Neuronal stem cell (in vitro differentiated cells): ENCODE measurements at regions not wholly inside any gene's neighbourhood (a gene's known extent, or its start where the extent isn't known, plus 50 kb on each side); places are given as distances from the start of the nearest gene placed in this dataset.

ENCODE experiments used
- DNase-seq: peaks from one replicate; pipeline ENCODE4 v3.0.0-alpha.2; 2013; ENCODE audit warnings: low spot score
- H2AFZ ChIP-seq: one replicate; pipeline ENCODE4 v1.6.1; 2013; ENCODE audit warnings: mild to moderate bottlenecking, low read length, inconsistent platforms
- H2AK5ac ChIP-seq: 2 replicates; pipeline ENCODE4 v1.6.1; 2013; ENCODE audit warnings: low read depth, mild to moderate bottlenecking, inconsistent platforms, low read length, moderate library complexity, mixed read lengths
- H2BK120ac ChIP-seq: 2 replicates; pipeline ENCODE4 v1.6.1; 2013; ENCODE audit warnings: low read depth, mild to moderate bottlenecking, inconsistent platforms, low read length, moderate library complexity, mixed read lengths
- H2BK12ac ChIP-seq: one replicate; pipeline ENCODE4 v1.6.1; 2013; ENCODE audit warnings: low read length, inconsistent platforms
- H2BK15ac ChIP-seq: 2 replicates; pipeline ENCODE4 v1.6.1; 2013; ENCODE audit warnings: mild to moderate bottlenecking, low read length, inconsistent platforms, mixed read lengths
- H2BK5ac ChIP-seq: one replicate; pipeline ENCODE4 v1.6.1; 2013; ENCODE audit warnings: inconsistent platforms, mild to moderate bottlenecking, low read length, moderate library complexity
- H3K14ac ChIP-seq: one replicate; pipeline ENCODE4 v1.6.1; 2013; ENCODE audit warnings: low read length, inconsistent platforms
- H3K18ac ChIP-seq: 2 replicates; pipeline ENCODE4 v1.6.1; 2013; ENCODE audit warnings: low read length, inconsistent platforms
- H3K23ac ChIP-seq: 2 replicates; pipeline ENCODE4 v1.6.1; 2013; ENCODE audit warnings: low read depth, mild to moderate bottlenecking, mixed read lengths, low read length, inconsistent platforms; ENCODE audit not compliant: poor library complexity
- H3K27ac ChIP-seq: replicated peaks from 3 replicates; pipeline ENCODE4 v1.5.1; 2013; ENCODE audit warnings: low read length, inconsistent platforms
- H3K27me3 ChIP-seq, 3 experiments: 2 replicates each; pipeline ENCODE4 v1.6.1; 2013; ENCODE audit warnings: low read length in 3 of 3, mild to moderate bottlenecking in 2 of 3, inconsistent platforms in 1 of 3, low read depth in 1 of 3, mixed read lengths in 1 of 3, moderate library complexity in 1 of 3; ENCODE audit not compliant: control insufficient read depth in 3 of 3, insufficient read depth in 3 of 3
- H3K36me3 ChIP-seq, 2 donors: replicated peaks in 1 of 2; 2 replicates each; pipeline ENCODE4 v1.6.1; 2013; ENCODE audit warnings: low read length in 2 of 2; ENCODE audit not compliant: control insufficient read depth in 2 of 2, insufficient read depth in 2 of 2
- H3K4ac ChIP-seq: 2 replicates; pipeline ENCODE4 v1.6.1; 2013; ENCODE audit warnings: inconsistent platforms, mild to moderate bottlenecking, low read length, moderate library complexity
- H3K4me1 ChIP-seq, 2 donors: 1 replicate in 1 of 2; 2 replicates in 1 of 2; pipeline ENCODE4 v1.6.1; 2013; ENCODE audit warnings: low read length in 2 of 2, low read depth in 1 of 2; ENCODE audit not compliant: control insufficient read depth in 2 of 2, insufficient read depth in 1 of 2
- H3K4me2 ChIP-seq: one replicate; pipeline ENCODE4 v1.6.1; 2013; ENCODE audit warnings: mild to moderate bottlenecking, low read length, inconsistent platforms; ENCODE audit not compliant: insufficient read depth, poor library complexity, severe bottlenecking
- H3K4me3 ChIP-seq, 2 donors: 2 replicates each; pipeline ENCODE4 v1.5.1; 2013; ENCODE audit warnings: low read length in 2 of 2, mild to moderate bottlenecking in 2 of 2, inconsistent platforms in 1 of 2, moderate library complexity in 1 of 2
- H3K79me1 ChIP-seq: one replicate; pipeline ENCODE4 v1.6.1; 2013; ENCODE audit warnings: low read depth, mild to moderate bottlenecking, inconsistent platforms, low read length, moderate library complexity
- H3K9ac ChIP-seq: one replicate; pipeline ENCODE4 v1.6.1; 2013; ENCODE audit warnings: mild to moderate bottlenecking, low read depth, low read length, inconsistent platforms; ENCODE audit not compliant: poor library complexity
- H3K9me3 ChIP-seq, 2 donors: replicated peaks in 1 of 2; 2 replicates each; pipeline versions ENCODE3 to v1.6.1; 2013; ENCODE audit warnings: low read length in 2 of 2, mild to moderate bottlenecking in 2 of 2, inconsistent platforms in 1 of 2, low read depth in 1 of 2, mixed read lengths in 1 of 2, moderate library complexity in 1 of 2; ENCODE audit not compliant: control insufficient read depth in 2 of 2, insufficient read depth in 1 of 2
- H4K8ac ChIP-seq: one replicate; pipeline ENCODE4 v1.6.1; 2013; ENCODE audit warnings: low read depth, mild to moderate bottlenecking, inconsistent platforms, low read length, moderate library complexity
- H4K91ac ChIP-seq: one replicate; pipeline ENCODE4 v1.6.1; 2013; ENCODE audit warnings: low read length, low read depth, mild to moderate bottlenecking, inconsistent platforms; ENCODE audit not compliant: poor library complexity
- WGBS, 2 donors: extraction: QIAGEN DNeasy Blood & Tissue Kit; methylation state at CpG; one replicate each; pipeline ENCODE4 v1.1.7; 2013; ENCODE audit warnings: missing lambda C conversion rate in 2 of 2, mixed read lengths in 1 of 2; ENCODE audit not compliant: insufficient read length in 2 of 2, insufficient replicate concordance in 1 of 2; ENCODE audit errors: extremely low coverage in 2 of 2; 5-methylcytosine and 5-hydroxymethylcytosine counted together

DNA sequence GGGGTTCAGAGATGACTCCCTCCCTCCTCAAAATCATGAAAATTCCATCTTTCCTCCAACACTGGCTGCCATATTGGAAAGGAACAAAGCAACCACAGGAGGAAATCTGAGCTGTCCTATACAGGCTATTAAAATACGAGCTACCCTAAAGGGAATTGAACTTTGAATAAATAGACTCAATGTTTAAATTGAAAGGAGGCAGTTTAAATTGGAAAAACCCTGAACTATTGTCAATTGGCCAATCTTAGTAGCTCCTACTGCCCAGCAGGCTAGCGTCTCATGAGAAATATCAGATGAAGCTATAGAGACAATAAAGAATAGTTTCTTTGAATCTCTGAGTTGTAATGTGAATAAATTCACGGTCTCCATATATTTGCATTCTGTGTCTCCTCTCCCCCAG is 85.4 kb upstream of the KCNE2 start:
- no peaks in the 10 kb centered on the region for H3K9me3 ChIP-seq
- H2BK12ac ChIP-seq, result no peak overlapping the region
- no peak overlapping the region for H3K27ac ChIP-seq
- H4K91ac ChIP-seq, result no peak overlapping the region
- H3K79me1 ChIP-seq, result no peaks in the 10 kb centered on the region
- H3K36me3 ChIP-seq, result no peaks in the 10 kb centered on the region
- no peak overlapping the region for H2BK120ac ChIP-seq
- no CpG with 5 or more reads among the region's 3 CpGs for WGBS, 2 donors
- no peak overlapping the region for H3K23ac ChIP-seq
- H2BK5ac ChIP-seq, result no peak overlapping the region
- H3K14ac ChIP-seq, result no peak overlapping the region
- H3K4me1 ChIP-seq, result no peaks in the 10 kb centered on the region
- H3K27me3 ChIP-seq, result peaks cover 0 to 5% (median 0%) of the 10 kb centered on the region in 3 experiments
- no peak overlapping the region for H3K4ac ChIP-seq
- no peak overlapping the region for H2AFZ ChIP-seq
- no peak overlapping the region for H4K8ac ChIP-seq
- no peak overlapping the region for H2AK5ac ChIP-seq
- H3K4me3 ChIP-seq, result no peak overlapping the region
- no peak overlapping the region for H3K4me2 ChIP-seq
- H3K18ac ChIP-seq, result no peak overlapping the region
- H3K9ac ChIP-seq, result no peak overlapping the region
- H2BK15ac ChIP-seq, result no peak overlapping the region
- DNase-seq, result no peak

DNA sequence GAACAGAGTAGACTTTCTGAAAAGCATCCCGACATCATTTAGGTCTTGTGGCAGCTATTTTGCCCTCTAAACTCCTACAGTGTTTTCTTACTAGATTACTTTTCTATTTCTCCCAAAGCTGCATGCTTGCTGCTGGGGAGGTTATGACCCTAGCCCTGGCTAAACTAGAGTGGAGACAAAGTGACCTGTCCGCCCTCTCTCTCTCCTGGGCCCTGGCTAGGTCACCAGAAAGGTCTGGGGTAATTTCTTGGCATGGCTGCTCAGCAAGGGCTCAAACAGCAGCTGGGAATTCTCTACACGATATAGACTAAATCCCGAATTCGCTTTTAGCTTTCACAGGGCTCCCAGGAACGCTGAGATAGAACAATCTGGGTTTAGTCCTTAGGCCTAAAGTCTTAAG is 84.5 kb upstream of the KCNE2 start:
- no peak overlapping the region for H3K23ac ChIP-seq
- no peak overlapping the region for H2BK12ac ChIP-seq
- H3K27me3 ChIP-seq, result peaks cover 0 to 5% (median 0%) of the 10 kb centered on the region in 3 experiments
- no peak overlapping the region for H2BK120ac ChIP-seq
- no peak overlapping the region for H2AK5ac ChIP-seq
- no peak overlapping the region for H2AFZ ChIP-seq
- H3K4ac ChIP-seq, result no peak overlapping the region
- no peak overlapping the region for H4K8ac ChIP-seq
- H3K14ac ChIP-seq, result no peak overlapping the region
- no peak overlapping the region for H4K91ac ChIP-seq
- DNase-seq, result no peak
- H2BK5ac ChIP-seq, result no peak overlapping the region
- H3K18ac ChIP-seq, result no peak overlapping the region
- no peak overlapping the region for H3K27ac ChIP-seq
- H3K9me3 ChIP-seq, result no peaks in the 10 kb centered on the region
- H3K4me1 ChIP-seq, result no peaks in the 10 kb centered on the region
- no peak overlapping the region for H3K4me2 ChIP-seq
- no peaks in the 10 kb centered on the region for H3K79me1 ChIP-seq
- H2BK15ac ChIP-seq, result no peak overlapping the region
- no peak overlapping the region for H3K9ac ChIP-seq
- no CpG with 5 or more reads among the region's 6 CpGs for WGBS, 2 donors
- H3K36me3 ChIP-seq, result no peaks in the 10 kb centered on the region
- H3K4me3 ChIP-seq, result no peak overlapping the region

DNA sequence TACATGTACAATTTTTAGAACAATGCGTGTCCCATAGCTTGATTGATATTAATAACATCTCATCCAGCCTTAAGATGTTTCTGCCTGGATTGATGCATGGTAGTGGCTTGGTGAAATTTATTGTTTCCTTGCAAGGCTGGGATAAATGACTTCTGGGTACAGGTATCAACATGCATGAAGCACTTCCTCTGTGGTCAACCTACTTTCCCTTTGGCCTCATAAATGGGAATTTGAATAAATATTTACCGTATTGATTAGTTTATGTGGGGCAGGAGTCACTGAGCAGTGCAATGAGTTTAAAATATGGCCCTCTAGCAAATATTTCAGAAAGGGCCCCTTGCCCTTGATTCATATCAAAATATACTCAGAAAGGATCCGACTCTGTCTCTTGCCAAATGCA is 83.9 kb upstream of the KCNE2 start:
- Histone ChIP-seq H3K27ac (no peak overlapping the region), H2BK120ac (no peak overlapping the region), H4K91ac (no peak overlapping the region), H3K14ac (no peak overlapping the region), H3K4me1 (no peaks in the 10 kb centered on the region), H3K36me3 (no peaks in the 10 kb centered on the region), H4K8ac (no peak overlapping the region), H3K9ac (no peak overlapping the region), H3K4me2 (no peak overlapping the region), H2BK15ac (no peak overlapping the region), H3K4ac (no peak overlapping the region), H3K79me1 (no peaks in the 10 kb centered on the region), H3K23ac (no peak overlapping the region), H2BK5ac (no peak overlapping the region), H3K9me3 (peaks cover 0 to 4% of the 10 kb centered on the region in 2 donors), H2AFZ (no peak overlapping the region), H3K4me3 (no peak overlapping the region), H2BK12ac (no peak overlapping the region), H3K27me3 (peaks cover 0 to 5% (median 0%) of the 10 kb centered on the region in 3 experiments), H2AK5ac (no peak overlapping the region), H3K18ac (no peak overlapping the region)
- no CpG with 5 or more reads among the region's 3 CpGs for WGBS, 2 donors
- DNase-seq, result no peak

DNA sequence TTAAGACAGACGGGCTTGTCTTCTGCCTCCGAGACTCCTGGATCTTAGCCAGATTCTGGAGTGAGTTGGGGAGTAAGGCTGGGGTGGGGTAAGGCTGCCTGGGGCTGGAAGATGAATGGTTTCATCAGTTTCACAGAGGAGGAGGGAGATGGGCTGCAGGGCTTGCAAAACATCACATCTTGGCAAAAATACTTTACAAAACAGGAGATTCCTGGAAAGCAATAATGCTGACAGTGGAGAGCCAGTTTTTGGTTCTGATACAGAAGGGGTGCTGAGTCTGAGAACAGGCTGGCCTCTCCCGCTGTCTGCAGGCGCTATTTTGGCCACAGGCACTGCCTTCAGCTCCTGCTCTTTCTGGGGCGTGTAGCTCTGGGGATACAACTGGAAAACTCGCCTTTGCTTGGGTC is 83.4 kb upstream of the KCNE2 start:
- no peaks in the 10 kb centered on the region for H3K4me1 ChIP-seq
- peaks cover 0 to 5% (median 0%) of the 10 kb centered on the region in 3 experiments for H3K27me3 ChIP-seq
- no peak overlapping the region for H2BK120ac ChIP-seq
- no peak overlapping the region for H3K23ac ChIP-seq
- no peak overlapping the region for H4K8ac ChIP-seq
- H2BK15ac ChIP-seq, result no peak overlapping the region
- H3K9me3 ChIP-seq, result peaks cover 0 to 5% of the 10 kb centered on the region in 2 donors
- no peak overlapping the region for H2BK12ac ChIP-seq
- H3K79me1 ChIP-seq, result no peaks in the 10 kb centered on the region
- no peak overlapping the region for H2AK5ac ChIP-seq
- H3K9ac ChIP-seq, result no peak overlapping the region
- H3K4ac ChIP-seq, result no peak overlapping the region
- no peak overlapping the region for H3K18ac ChIP-seq
- no peak overlapping the region for H4K91ac ChIP-seq
- WGBS, 2 donors, result no CpG with 5 or more reads among the region's 6 CpGs
- no peaks in the 10 kb centered on the region for H3K36me3 ChIP-seq
- H3K14ac ChIP-seq, result peak overlapping the region; percentile 59
- H2BK5ac ChIP-seq, result no peak overlapping the region
- no peak overlapping the region for H3K4me2 ChIP-seq
- no peak overlapping the region for H2AFZ ChIP-seq
- DNase-seq, result no peak
- no peak overlapping the region for H3K27ac ChIP-seq
- no peak overlapping the region for H3K4me3 ChIP-seq
